SK-N-MC (cell line): ENCODE measurements at regions not wholly inside any gene's neighbourhood (a gene's known extent, or its start where the extent isn't known, plus 50 kb on each side); places are given as distances from the start of the nearest gene placed in this dataset.

Experiments used
- EZH2 ChIP-seq: fragments of 200-600 bp; sonication (generic); IDR thresholded peaks from one replicate; pipeline ENCODE4 v1.6.1; 2017; ENCODE audit warnings: antibody characterized with exemption
- POLR2AphosphoS5 ChIP-seq: IDR thresholded peaks from 2 replicates; pipeline ENCODE4 v1.6.1; 2012; ENCODE audit warnings: mild to moderate bottlenecking, low read depth, low read length, borderline replicate concordance

DNA sequence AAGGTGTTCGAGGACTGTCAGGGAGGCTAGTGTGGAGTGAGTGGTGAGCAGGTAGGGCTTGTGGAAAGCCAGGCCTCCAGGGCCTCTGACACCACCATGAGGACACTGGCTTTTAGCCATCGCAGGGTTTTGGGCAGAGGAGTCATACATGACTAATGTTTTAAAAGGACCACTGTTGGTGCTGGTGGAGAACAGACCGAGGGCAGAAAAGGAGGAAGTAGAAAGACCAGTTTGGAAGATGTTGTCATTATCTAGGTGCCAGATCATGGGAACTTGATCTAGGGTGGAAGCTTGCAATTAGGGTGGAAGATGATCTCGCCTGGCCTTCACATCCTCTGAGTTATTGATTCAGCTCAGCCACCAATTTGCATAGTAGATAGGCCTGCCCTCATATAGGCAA lies 144.2 kb downstream of the C12orf75 start:
- no peak for TF ChIP-seq POLR2AphosphoS5
- no peak for TF ChIP-seq EZH2
